GM12873 (cell line): ENCODE measurements at regions not wholly inside any gene's neighbourhood (a gene's known extent, or its start where the extent isn't known, plus 50 kb on each side); places are given as distances from the start of the nearest gene placed in this dataset.

Experiments used
- TF ChIP-seq, protein P1 (sequence below): IDR thresholded peaks from 2 replicates; pipeline ENCODE4 v1.5.1; 2012; ENCODE audit warnings: low read depth, mild to moderate bottlenecking, moderate library complexity, low read length, control low read depth; ENCODE audit not compliant: insufficient read depth; ENCODE audit errors: missing control alignments

DNA sequence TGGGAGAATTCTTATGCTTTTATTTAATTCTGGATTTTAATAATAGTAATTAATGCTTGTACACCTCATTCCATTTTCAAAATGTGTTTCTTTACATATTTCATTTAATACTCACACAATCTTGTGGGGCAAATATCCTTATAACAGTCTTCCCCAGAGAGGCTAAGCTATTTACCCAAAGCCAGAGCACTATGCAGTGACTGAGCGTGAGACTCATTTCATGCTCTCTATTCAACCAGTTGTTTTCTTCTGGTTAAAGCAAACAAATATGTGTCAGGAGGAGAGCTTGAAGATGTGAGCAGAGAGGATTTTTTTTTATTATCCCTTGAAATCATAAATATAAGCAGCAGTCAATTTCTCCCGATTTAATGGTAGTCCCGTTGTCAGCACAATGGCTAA lies 548.3 kb upstream of the TBL1XR1 start:
- TF ChIP-seq, protein P1, sequence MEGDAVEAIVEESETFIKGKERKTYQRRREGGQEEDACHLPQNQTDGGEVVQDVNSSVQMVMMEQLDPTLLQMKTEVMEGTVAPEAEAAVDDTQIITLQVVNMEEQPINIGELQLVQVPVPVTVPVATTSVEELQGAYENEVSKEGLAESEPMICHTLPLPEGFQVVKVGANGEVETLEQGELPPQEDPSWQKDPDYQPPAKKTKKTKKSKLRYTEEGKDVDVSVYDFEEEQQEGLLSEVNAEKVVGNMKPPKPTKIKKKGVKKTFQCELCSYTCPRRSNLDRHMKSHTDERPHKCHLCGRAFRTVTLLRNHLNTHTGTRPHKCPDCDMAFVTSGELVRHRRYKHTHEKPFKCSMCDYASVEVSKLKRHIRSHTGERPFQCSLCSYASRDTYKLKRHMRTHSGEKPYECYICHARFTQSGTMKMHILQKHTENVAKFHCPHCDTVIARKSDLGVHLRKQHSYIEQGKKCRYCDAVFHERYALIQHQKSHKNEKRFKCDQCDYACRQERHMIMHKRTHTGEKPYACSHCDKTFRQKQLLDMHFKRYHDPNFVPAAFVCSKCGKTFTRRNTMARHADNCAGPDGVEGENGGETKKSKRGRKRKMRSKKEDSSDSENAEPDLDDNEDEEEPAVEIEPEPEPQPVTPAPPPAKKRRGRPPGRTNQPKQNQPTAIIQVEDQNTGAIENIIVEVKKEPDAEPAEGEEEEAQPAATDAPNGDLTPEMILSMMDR, result no peak

DNA sequence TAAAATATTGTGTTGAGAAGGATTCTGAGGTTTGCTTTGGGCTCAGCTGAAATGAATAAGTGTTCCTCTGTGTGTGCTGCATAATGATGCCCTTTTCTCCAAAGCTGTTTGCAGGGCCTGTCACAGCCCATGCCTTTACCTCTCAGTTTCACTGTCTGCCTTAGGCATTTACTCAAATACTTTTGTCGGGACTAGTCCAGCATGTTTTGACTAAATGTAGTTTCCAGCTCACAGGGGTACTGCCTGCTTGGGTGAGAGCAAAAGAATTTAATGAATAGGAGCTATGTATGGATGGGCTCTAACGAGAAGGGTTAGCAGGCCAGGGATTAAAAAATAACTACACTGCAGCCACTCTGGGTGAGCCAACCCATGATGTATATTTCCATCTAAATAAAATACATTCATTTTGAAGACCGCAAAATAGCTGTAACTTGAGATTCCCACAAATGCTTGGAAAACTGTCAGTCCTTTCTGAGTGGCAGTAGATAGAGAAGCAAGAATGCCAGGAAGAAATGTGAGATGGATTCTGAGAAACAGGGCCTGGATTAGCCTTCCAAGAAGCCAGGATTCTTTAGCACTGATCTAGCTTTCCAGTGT lies 549.2 kb upstream of the TBL1XR1 start:
- TF ChIP-seq, protein P1, result no peak

DNA sequence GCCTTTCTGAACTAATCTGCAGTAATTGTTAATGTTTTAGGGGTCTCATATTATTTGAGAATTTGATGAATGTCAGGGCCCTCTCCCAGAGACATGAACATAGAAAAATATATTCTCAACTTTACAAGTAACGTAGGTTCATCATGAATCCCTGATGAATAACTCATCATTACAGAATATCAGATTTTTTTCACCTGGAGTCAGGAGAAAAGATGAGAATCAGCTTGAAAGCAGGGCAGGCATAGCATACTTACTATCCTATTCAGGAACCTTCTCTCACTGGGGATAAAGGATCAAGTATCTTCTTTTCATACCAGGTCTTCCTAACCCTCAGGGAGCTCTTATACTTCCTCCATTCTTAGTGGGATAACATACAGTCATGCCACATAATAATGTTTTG lies 552.6 kb upstream of the TBL1XR1 start:
- TF ChIP-seq, protein P1, result no peak

DNA sequence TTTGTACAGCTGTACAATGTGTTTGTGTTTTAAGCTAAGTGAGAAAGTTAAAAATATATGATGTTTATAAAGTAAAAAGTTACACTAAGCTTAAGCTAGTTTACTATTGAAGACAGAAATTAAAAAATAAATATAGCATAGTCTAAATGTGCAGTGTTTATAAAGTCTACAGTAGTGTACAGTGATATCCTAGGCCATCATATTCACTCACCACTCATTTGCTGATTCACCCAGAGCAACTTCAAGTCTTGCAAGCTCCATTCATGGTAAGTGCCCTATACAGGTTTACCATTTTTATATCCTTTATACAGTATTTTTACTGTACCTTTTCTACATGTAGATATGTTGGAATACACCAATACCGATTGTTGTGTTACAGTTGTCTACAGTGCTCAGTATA lies 553.2 kb upstream of the TBL1XR1 start:
- TF ChIP-seq, protein P1, result no peak

DNA sequence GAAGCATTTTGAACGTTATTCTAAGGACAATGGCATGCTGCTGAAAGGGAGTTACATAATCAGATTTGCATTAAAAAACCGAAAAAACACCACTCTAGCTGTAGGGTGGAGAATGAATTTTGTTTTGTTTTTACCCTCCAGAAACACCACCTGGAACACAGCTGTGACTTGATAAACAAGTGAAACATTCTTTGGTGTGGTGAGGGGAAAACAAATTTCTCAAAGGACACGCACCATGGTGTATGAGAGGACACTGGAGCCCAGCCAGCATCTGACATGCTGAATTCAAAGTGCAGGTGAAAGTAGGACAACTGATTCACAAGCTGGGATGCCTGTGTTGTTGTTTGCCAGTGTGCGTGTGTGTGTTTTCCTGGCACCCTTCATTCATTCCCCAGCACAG lies 554.5 kb upstream of the TBL1XR1 start:
- TF ChIP-seq, protein P1, result no peak

DNA sequence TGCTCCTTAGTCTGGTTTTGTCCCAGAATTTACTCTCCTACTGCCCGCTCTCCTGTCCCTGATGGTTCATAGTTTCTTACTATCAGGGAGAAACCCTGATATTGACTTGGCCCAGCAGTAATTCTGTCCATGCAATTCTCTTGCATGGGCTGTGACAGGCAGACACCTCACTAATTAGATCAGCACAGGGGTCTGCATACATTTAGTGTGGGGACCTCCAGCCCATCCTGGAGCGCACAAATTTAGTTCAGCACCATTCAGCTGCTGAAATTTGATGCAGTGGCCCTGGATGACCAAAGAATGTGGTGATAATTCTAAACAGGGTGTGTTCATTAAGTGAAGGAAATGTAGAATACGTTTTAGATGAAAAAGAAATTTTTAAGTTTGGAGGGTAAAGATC lies 555.5 kb upstream of the TBL1XR1 start:
- TF ChIP-seq, protein P1, result no peak

DNA sequence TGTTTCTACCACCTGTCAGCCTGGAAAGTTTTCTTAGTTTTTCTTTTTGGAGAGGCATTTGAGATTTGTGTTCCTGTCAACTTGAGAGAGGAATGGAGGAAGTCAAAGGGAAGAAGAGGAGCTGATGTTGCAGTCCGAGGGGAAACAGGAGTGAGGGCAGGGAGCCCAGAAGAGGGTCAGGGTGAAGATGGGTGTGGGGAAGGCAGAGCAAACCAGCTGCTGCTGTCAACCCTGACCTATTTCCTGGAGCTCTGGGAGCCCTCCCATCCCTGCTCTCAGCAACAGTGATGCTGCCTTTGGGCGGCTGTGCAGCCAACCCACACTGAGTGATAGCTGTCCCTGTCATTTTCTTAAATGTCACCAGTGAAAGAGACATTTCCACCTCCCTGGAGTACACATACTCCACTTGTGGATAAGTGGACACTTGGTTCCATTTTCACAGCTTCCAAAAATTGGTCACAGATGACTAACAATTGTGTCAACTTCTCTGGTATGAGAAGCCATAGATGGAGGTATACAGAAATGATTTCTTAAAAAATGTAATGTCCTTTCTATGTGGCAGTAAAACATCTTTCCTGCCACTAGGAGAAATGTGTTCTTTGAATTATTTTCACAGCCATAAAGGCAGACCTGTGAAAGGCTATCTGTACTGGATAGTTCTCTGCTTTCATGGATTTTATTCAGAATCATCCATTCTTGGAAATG lies 556.3 kb upstream of the TBL1XR1 start:
- TF ChIP-seq, protein P1, result no peak
